Testis (tissue), 2 donors: ENCODE measurements at regions not wholly inside any gene's neighbourhood (a gene's known extent, or its start where the extent isn't known, plus 50 kb on each side); places are given as distances from the start of the nearest gene placed in this dataset.

ENCODE experiments used
- CTCF ChIP-seq, 3 experiments: fragments of 450-650 bp in 2 of 3; fragments of 200-600 bp in 1 of 3; sonication (generic) in 1 of 3; IDR thresholded peaks; one replicate each; pipeline ENCODE4 v1.5.1; 2016 to 2019; ENCODE audit warnings: antibody characterized with exemption in 3 of 3, mild to moderate bottlenecking in 2 of 3, moderate library complexity in 1 of 3
- POLR2A ChIP-seq: fragments of 450-650 bp; IDR thresholded peaks from one replicate; pipeline ENCODE4 v1.6.1; 2017; ENCODE audit warnings: antibody characterized with exemption, mild to moderate bottlenecking, moderate library complexity

GRCh38 chr10:6995341-6995740 is 415.3 kb upstream of the PRKCQ start:
- TF ChIP-seq CTCF (IDR thresholded peaks at IDR 0.05), result no peak
- no peak for TF ChIP-seq POLR2A
